WTC11 (cell line): ENCODE measurements at regions not wholly inside any gene's neighbourhood (a gene's known extent, or its start where the extent isn't known, plus 50 kb on each side); places are given as distances from the start of the nearest gene placed in this dataset.

ENCODE experiments used
- CREM ChIP-seq: sonication (generic); formaldehyde crosslinking; IDR thresholded peaks from 2 replicates; pipeline ENCODE4 v1.8.1; 2022; ENCODE audit warnings: mild to moderate bottlenecking, missing genetic modification reagents, moderate library complexity
- MXD4 ChIP-seq: fragments of 250-450 bp; sonication (Bioruptor Pico); IDR thresholded peaks from 2 replicates; pipeline ENCODE4 v1.8.0; 2021; ENCODE audit warnings: mild to moderate bottlenecking, moderate library complexity, borderline replicate concordance
- NFYB ChIP-seq: sonication (generic); formaldehyde crosslinking; conservative IDR thresholded peaks from 2 replicates; pipeline ENCODE4 v1.8.0; 2022; ENCODE audit warnings: low read depth, missing genetic modification reagents
- NR1H2 ChIP-seq: sonication (generic); formaldehyde crosslinking; IDR thresholded peaks from 2 replicates; pipeline ENCODE4 v1.9.0; 2021; ENCODE audit warnings: mild to moderate bottlenecking, moderate library complexity, missing genetic modification reagents
- ZNF317 ChIP-seq: sonication (generic); formaldehyde crosslinking; IDR thresholded peaks from 2 replicates; pipeline ENCODE4 v1.8.1; 2023; ENCODE audit warnings: low read depth, mild to moderate bottlenecking, moderate library complexity, missing genetic modification reagents, borderline replicate concordance
- TF ChIP-seq, protein P1 (sequence below): fragments of 200-600 bp; IDR thresholded peaks from 2 replicates; pipeline ENCODE4 v1.8.0; 2022; ENCODE audit warnings: antibody characterized with exemption
- TF ChIP-seq, protein P2 (sequence below): sonication (generic); formaldehyde crosslinking; IDR thresholded peaks from 2 replicates; pipeline ENCODE4 v1.8.0; 2022; ENCODE audit warnings: mild to moderate bottlenecking, missing genetic modification reagents
- TF ChIP-seq, protein P3 (sequence below): sonication (generic); formaldehyde crosslinking; IDR thresholded peaks from 2 replicates; pipeline ENCODE4 v1.8.0; 2022; ENCODE audit warnings: mild to moderate bottlenecking, missing genetic modification reagents

DNA sequence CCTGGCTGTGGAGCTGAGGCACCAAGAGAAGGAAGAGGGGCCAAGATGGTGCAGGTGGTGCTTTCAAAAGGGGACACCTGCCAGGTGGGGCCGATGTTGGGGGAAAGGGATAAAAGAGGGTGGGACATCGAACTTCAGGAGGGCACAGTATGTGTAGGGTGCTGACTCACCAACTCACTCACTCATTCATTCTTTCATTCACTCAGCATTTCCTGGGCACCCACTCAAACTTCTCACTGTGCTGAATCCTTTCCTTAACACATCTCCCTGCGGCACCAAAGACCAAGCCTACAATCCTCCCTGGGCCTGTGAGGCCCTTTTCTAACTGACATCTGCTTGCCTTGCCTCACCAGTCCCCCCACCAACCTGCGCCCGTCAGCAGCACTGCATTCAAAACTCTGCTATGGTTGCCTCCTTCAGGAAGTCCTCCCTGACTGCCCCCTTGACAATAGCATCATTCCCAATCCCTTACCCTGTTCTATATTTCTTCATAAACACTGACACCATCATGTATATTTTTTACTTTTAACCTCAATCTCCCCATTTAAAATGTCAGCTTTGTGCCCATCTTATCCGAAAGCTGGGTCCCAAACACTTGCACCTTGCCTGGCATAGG lies 246.6 kb downstream of the MN1 start:
- TF ChIP-seq, protein P1, sequence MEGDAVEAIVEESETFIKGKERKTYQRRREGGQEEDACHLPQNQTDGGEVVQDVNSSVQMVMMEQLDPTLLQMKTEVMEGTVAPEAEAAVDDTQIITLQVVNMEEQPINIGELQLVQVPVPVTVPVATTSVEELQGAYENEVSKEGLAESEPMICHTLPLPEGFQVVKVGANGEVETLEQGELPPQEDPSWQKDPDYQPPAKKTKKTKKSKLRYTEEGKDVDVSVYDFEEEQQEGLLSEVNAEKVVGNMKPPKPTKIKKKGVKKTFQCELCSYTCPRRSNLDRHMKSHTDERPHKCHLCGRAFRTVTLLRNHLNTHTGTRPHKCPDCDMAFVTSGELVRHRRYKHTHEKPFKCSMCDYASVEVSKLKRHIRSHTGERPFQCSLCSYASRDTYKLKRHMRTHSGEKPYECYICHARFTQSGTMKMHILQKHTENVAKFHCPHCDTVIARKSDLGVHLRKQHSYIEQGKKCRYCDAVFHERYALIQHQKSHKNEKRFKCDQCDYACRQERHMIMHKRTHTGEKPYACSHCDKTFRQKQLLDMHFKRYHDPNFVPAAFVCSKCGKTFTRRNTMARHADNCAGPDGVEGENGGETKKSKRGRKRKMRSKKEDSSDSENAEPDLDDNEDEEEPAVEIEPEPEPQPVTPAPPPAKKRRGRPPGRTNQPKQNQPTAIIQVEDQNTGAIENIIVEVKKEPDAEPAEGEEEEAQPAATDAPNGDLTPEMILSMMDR = no peak
- no peak for TF ChIP-seq ZNF317 (CRISPR knock-in tag)
- TF ChIP-seq CREM = no peak
- TF ChIP-seq, protein P2, sequence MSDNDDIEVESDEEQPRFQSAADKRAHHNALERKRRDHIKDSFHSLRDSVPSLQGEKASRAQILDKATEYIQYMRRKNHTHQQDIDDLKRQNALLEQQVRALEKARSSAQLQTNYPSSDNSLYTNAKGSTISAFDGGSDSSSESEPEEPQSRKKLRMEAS = no peak
- TF ChIP-seq MXD4 (CRISPR knock-in tag) = no peak
- TF ChIP-seq NFYB (CRISPR knock-in tag) = no peak
- no peak for TF ChIP-seq NR1H2 (CRISPR knock-in tag)
- TF ChIP-seq, protein P3, sequence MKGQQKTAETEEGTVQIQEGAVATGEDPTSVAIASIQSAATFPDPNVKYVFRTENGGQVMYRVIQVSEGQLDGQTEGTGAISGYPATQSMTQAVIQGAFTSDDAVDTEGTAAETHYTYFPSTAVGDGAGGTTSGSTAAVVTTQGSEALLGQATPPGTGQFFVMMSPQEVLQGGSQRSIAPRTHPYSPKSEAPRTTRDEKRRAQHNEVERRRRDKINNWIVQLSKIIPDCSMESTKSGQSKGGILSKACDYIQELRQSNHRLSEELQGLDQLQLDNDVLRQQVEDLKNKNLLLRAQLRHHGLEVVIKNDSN (CRISPR knock-in tag) = no peak
